Coronary artery (tissue), 2 donors: ENCODE measurements at regions not wholly inside any gene's neighbourhood (a gene's known extent, or its start where the extent isn't known, plus 50 kb on each side); places are given as distances from the start of the nearest gene placed in this dataset.

ENCODE experiments used
- DNase-seq: peaks from one replicate; pipeline ENCODE4 v3.0.0-alpha.2; 2017; ENCODE audit warnings: low spot score
- H3K27ac ChIP-seq, 2 donors: fragments of 200-600 bp; sonication (generic); one replicate each; pipeline ENCODE4 v1.5.1; 2016 to 2019
- H3K4me3 ChIP-seq: fragments of 200-600 bp; sonication (generic); 2 replicates; pipeline ENCODE4 v1.5.1; 2016; ENCODE audit warnings: mild to moderate bottlenecking, moderate library complexity
- CTCF ChIP-seq: fragments of 200-600 bp; sonication (generic); IDR thresholded peaks from one replicate; pipeline ENCODE4 v1.5.1; 2019; ENCODE audit warnings: antibody characterized with exemption

GRCh38 chr5:158466191-158466590 lies 607.2 kb upstream of the CLINT1 start:
- DNase-seq, result no peak
- H3K27ac ChIP-seq, result no peak overlapping the region
- TF ChIP-seq CTCF, result no peak
- H3K4me3 ChIP-seq, result no peak overlapping the region

GRCh38 chr5:158465086-158465972 lies 606.4 kb upstream of the CLINT1 start:
- no peak for TF ChIP-seq CTCF
- no peak overlapping the region for H3K4me3 ChIP-seq
- H3K27ac ChIP-seq, result no peak overlapping the region
- DNase-seq, result no peak

GRCh38 chr5:158464383-158464782 lies 605.4 kb upstream of the CLINT1 start:
- TF ChIP-seq CTCF, result no peak
- Histone ChIP-seq H3K4me3 (no peak overlapping the region), H3K27ac (peak overlapping the region in 1 of 2 donors; percentile 51)
- no peak for DNase-seq

GRCh38 chr5:158463938-158464337 lies 605.0 kb upstream of the CLINT1 start:
- no peak for DNase-seq
- peak overlapping the region; percentile 21 to 75 for H3K27ac ChIP-seq
- no peak for TF ChIP-seq CTCF
- H3K4me3 ChIP-seq, result no peak overlapping the region

- no peak for TF ChIP-seq CTCF
- H3K27ac ChIP-seq, result peak overlapping the region; percentile 21 to 75
- DNase-seq, result no peak
- no peak overlapping the region for H3K4me3 ChIP-seq
Observed at GRCh38 chr5:158463188-158463587, 604.2 kb upstream of the CLINT1 start.

GRCh38 chr5:158462349-158463114 lies 603.6 kb upstream of the CLINT1 start:
- Histone ChIP-seq H3K27ac (peak overlapping the region in 1 of 2 donors; percentile 75), H3K4me3 (no peak overlapping the region)
- no peak for DNase-seq
- TF ChIP-seq CTCF, result no peak
